Ecto neural progenitor cell (in vitro differentiated cells): ENCODE measurements at regions not wholly inside any gene's neighbourhood (a gene's known extent, or its start where the extent isn't known, plus 50 kb on each side); places are given as distances from the start of the nearest gene placed in this dataset.
"Not testable (repeated sequence)": the region's sequence is repeated elsewhere in the genome, so short reads cannot be mapped to it uniquely, and the experiment has no call there.

Source experiments
- DNase-seq: peaks from one replicate; pipeline ENCODE4 v3.0.0-alpha.2; 2018; ENCODE audit warnings: low spot score

DNA sequence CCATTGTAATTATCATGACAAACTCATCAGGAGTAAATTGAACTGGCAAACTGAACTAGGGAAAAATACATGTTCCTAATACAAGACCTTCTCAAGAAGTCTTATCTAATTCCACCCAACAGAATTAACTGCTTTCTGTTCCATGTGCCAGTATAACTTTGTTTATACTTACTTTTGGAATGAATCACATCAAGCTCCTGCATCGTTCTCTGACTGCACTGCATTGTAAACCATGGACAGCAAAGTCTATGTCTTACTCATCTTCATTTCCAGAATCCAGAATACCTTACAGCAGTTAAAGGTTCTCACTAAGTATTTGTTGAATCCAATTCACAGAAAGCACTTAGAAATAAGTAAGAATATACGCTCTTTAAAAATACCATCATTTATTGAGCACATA, 102.8 kb downstream of the PLK2 start:
- DNase-seq = no peak

DNA sequence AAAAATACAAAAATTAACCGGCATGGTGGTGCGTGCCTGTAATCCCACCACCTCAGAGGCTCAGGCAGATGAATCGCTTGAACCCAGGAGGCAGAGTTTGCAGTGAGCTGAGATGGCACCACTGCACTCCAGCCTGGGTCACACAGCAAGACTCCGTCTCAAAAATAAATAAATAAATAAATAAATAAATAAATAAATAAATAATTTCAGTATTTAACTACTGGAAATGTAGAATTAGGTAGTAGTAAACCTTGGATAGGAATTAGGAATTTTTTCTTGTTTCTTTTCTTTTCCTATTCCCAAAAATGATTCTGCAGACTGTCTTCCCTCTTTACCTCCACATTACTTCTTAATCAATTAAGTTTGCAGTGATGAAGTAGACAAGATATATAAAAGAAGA, 103.2 kb downstream of the PLK2 start:
- DNase-seq = no peak

DNA sequence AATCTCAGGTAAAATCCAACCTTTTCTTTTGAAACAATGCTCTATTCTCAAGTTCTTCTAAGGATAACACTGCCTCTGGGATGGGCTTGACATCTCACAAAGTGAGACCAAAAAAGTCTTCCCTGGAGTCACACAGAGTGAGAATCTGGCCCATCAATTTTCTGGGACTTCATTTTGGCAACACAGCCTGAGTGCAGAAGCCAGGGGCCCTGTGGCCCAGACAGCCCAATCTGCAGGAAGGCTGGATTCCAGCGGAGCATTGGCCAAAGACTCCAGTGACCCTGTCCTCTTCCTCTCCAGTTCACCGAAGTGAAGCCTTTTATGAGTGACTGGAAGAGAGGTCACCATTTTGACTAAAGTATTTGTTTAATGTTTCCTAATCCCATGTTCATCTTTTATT, 105.1 kb downstream of the PLK2 start:
- DNase-seq = no peak

DNA sequence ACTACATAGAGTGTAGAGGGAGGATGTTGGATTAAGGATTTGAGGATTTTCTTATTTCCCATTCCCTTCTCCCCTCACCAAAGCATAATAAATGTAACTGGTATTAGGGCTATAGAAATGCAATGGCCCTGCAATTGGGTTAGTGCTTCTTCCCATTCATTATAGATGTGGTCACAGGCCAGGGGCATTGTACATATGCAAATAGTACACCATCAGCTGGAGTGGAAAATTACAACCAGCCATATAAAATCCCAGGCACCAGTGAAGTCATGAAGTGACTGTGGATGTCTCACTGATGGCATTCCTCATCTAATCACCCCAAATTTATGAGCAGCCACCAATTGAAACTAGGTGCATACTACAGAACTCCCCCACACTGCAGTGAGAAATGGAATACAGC, 105.9 kb downstream of the PLK2 start:
- DNase-seq = no peak

DNA sequence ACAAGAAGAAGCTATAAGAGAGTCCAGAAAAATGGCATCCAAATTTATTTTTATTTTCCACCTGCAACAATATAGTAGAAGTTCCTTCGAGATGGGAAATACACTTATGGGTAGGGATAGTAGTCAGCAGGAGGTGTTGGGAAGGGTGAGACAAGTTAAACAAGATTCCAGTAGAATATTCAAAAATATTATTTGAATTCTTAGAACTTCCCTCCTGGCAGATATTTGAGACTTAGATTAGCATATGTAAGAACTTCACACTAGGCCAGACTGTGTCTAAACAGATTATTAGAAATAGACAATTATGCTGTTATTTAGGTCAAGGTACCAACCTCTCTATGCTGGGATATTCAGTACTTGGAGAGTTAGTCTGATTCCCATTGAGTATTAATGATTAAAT, 108.7 kb downstream of the PLK2 start:
- DNase-seq = no peak

DNA sequence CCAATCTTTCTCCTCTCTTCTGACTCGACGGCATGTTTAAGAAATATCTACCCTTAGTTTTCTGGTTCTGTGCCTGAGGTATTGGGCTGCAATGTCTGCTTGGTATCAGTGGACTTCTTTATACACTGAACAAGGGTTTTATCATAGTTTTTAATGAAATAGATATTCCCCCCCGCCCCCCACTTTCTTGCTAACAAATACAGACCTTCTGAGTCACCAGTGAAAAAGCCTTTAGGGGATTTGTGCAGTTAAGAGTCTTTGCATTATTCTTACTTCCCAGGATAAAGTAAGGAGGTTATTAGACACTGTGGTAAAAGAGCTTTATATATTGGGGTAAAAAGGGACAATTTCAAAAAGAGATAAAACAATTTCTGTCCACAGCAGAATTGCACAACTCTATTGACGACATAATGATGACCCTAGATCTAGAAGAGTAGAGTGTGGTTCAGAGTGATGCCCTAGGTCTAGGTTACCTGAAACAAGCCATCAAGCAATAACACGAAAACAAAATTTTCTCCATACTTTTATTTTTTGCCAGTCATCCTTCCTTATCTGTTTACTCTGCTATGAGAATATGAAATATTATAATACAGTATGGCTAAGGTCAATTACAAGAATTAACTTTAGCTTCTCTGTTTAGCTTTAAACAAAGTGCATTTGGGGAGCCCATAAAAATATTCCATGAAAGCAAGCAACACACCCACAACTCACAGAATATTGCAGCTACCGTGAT, 110.7 kb downstream of the PLK2 start:
- DNase-seq = no peak

DNA sequence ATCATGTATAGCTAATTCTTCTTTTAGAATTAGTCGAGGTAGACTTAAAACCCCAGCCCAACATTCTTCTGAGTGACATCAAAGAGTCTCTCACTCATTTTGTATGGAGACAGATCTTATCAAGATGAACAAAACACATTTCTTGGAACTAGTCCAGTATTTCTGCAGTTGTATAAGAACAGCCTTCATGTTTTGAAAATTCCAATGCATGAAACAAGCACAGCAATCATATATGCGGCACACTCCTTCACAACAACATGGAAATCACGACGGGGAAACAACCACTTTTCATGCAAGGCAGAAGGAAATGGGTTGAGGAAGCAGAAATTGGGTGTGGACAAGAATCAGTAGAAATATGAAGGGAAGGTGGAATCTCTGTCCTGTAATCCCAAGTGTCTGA, 113.8 kb downstream of the PLK2 start:
- no peak for DNase-seq

DNA sequence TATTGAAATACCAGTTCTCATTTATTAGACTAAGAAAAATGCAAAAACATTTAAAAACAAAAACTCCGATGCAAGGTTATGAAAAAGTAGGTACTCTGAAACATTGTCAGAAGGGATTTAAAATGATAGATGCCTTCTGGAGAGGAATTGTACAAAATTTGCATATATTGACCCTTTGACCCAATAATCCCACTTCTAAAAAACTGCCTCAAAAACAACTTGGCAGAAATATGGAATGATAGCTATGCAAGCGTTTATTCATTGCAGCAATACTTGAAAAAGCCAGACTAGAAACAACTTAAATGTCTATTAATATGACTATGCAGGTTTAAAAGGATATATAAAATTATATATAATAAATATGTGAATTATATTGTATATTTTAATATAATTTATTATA, 118.4 kb downstream of the PLK2 start:
- DNase-seq = no peak

DNA sequence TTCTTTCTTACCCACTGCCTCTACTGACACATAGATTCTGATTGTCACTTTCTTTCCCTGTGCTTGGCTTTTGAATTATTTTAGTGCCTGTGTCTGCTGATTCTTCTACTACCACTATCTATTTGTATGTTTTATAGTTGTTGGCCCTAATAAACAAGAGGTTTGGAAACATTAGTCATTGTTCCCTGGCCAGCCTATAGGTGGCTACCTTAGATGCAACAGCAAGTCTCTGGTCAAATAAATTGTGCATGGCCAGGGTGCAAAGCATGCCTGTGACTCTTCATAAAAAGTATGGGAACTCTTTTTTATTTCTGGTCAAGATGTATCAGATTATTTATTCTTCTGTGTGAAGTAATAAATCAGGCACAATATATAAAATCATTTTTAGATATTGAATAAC, 124.4 kb downstream of the PLK2 start:
- DNase-seq = no peak

DNA sequence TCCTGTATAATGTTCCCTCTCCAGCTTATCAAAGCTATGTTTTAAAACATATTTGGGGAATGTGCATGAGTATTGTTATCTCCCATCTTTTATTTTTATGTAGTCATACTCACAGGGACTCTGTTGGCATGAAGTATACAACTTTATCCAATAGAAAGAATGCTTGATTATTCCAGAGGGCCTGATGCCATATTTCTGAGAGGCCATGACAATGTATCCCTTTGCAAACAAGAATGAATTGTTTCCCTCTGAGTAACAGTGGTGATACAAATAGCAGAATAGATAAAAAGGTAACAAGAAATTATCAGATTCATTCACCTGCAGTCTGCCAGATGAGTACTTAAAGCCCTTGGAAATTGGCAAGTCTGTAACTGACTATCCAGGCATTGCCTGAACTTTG, 125.9 kb downstream of the PLK2 start:
- DNase-seq = no peak

DNA sequence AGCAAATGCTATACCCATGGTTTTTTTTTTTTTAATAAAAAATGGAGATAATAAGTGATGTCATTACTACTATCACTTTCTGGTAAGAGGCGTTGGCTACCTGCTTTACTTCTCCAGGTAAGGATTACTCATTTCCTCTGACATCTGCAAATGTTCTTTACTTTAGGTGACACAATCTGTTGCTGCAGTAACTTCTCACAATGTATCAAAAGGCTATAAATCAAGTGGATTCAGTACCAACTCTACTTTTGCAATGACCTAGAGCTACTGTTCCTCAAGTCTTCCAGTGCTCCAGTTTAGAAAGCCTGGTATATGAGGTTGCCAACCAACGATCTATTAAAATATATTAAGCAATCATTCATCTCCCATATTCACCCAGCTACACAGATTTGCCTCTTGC, 129.1 kb downstream of the PLK2 start:
- DNase-seq = no peak

DNA sequence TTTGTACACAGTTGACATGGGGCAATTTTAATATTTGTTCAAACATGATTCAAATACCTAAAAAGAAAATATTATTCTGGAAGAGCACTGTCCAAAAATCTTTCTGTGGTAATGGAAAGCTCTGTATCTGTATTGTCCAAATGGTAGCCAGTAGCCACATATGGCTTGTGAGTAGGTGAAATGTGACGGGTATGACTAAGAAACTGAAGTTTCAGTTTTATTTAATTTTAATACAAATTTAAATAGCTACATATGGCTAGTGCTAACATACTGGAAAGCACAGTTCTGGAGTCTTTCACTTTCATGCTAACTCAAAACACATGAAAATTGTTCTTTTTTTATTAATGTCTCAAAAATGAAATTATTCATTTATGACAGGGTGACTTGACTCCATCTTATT, 132.6 kb downstream of the PLK2 start:
- no peak for DNase-seq

DNA sequence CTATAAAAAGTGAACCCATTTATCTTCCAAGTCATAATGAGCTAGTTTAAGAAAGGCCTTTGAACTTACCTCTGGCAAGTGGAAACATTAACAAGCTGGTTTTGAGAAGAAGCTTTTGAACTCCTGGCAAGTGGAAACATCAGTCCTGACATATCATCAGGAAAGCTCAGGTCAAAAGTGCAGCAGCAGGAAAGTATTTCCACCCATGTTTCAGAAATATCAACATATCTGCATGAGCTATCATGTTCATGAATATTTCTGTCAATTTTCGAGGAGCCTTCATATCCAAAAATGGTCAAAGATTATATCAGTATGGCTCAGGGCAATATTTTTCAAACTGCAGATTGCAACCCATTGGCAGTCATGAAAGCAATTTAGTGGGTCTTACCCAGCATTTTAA, 133.9 kb downstream of the PLK2 start:
- DNase-seq = no peak

DNA sequence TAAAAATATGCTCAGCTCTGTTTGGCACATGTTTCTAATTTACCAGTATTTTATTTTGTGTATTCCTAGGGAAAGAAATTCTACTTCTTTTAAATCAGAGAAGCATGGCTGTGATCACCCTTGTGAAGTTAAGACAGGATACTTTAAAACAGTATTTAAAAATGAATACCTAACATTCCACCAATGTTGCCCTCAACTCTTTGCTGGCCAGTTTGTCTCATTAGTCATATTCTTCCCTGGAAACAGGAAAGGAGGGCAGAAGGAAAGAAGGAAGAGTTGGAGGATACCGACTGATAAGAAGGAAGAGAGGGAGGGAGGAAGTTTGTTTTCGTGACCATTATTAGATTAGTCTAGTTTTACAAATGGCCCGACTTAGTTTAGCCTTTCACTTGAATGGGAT, 137.4 kb downstream of the PLK2 start:
- DNase-seq = no peak

DNA sequence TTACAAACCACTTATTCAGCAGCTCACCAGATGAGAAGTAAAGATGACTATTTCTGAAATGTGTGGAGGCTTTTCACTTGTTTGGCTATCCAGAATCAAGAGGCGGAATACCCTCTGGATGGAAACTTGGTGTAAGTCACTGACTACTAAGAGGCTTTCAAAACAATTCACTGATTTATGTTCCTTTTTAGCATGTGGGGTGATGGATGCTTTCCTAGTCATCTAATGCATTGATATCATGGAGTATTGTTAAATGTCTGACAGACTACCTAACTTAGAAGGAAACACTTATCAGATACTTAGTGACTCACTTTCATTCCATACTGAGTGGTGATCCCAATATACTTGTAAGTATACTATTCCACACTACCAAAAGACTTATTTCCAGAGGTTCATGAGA, 141.4 kb downstream of the PLK2 start:
- no peak for DNase-seq

DNA sequence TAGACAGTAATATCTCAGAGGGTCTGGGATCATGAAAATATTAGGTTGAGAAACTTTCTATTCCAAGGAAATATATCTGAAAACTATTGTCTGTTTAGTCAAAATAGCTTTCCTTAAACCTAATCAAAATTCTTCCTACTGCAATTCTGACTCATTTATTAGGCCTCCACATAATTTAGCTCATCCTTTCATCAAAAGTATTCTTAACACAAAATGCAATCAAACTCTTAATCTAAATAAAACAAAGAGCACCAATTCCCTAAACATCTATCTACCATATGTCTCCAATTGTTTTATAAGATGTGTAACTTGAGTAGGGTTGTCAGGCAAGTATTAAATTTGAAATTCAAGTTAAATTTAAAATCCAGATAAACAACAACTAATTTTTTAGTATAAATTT, 142.1 kb downstream of the PLK2 start:
- no peak for DNase-seq

DNA sequence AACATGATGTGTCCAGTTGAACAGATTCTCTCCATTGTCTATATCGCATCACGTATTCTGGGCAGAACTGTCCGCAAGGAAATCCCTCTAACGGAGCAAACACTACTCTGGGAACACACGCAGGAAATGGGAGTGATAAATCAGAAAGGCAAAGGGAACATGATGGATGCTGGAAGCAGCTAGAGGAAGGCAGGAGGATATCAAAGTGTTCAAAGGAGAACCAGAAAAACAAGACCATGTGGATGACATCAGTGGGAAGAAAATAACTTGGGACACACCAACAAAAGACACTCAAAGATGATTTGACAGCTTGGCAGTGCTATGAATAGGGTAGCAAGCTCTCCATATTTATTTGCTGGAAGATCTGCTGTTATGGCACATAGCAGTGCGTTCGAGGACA, 142.9 kb downstream of the PLK2 start:
- DNase-seq = no peak

DNA sequence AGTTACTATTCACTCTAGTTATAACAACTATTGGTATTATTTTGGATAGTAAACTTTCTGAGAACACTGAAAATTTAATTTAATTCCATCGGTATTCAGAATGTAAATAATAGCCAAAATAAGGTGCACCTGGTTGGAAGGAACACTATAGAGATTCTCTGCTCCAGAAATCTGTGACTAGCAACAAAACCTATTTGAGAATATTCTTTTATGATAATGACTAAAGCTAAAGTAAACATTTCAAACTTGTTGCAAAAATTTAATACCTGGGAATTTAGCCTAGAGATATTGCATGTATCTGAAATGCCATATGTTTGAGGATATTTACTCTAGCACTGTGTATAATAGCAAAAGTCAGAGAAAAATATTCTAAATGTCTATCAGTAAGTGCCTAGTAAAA, 144.1 kb downstream of the PLK2 start:
- no peak for DNase-seq

DNA sequence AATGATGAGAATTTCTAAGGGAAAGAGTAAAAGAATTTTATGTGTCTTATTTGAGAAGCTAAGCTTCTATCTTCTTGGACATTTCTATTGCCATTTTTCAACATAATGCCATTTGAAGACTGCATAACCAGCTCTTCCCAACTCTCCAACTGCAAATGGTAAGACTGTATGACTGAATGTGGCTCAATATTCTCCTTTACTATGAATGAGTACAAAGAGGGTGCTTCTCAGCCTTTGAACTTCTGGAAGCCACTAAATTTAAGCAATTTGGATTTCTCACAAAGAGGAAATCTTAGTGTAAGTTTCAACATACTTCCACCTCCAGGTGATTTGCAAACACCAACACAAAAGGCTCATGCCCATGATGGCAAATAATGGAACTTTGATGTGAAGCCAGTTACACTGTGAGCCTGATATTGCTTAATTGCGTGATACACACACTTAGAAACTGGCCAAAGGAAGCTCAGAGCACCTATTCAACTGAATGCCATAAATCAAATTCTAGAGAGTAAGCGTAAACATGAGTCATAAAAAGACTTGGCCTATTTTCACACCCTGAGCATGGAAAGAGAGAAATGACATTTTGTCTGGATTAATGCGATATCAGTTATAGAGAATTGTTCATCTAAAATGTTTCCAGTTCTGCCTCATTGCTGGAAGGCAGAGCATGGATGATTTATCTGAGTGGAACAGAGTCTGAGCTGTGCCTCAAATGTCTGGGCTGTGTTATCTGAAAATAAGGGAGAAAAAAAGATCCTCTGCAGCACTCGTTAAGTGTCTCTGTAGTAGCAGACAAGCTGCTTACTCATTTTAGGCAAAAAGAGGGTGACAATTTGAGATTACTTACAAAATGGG, 145.3 kb downstream of the PLK2 start:
- no peak for DNase-seq

DNA sequence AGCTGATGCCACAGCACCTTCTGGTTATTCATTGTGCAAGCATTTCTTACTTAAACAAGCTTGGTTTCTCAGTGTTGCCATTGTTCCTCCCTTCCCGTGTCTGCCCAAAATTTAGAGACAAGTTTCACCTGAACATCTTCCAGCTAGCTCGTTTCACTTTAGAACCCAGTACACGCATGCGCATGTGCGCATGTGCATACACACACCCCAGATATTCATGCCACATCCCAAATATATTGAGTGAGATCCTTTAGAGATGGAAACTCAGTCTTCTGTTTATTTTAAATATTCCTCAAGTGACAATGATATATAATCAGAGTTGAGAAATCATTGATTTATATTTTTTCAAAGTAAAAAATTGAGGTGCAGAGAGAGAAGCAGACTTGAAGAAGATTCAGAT, 147.6 kb downstream of the PLK2 start:
- DNase-seq = no peak

DNA sequence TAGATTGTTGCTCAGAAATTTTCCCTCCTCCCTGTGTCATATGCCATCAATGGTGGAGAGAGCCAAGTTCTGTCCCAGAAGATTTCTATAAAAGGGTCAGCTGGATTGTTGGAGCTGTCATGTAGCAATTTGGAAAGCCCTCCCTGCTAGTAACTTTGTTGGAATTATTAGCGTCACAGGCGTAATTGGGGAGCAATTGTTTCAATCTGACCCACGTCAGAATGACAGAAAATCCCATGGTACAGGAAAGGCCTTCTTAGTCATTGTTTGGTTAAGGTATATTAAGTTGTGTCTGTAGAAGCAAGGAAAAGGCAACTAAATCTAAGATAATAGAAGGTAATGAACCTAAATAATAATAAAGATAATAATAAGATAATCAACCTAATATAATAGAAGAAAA, 148.4 kb downstream of the PLK2 start:
- DNase-seq = no peak

DNA sequence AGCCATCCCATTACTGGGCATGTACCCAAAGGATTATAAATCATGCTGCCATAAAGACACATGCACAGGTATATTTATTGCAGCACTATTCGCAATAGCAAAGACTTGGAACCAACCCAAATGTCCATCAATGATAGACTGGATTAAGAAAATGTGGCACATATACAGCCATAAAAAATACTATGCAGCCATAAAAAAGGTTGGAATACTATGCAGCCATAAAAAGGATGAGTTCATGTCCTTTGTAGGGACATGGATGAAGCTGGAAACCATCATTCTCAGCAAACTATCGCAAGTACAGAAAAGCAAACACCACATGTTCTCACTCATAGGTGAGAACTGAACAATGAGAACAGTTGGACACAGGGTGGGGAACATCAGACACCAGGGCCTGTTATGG, 151.5 kb downstream of the PLK2 start:
- not testable (repeated sequence) for DNase-seq

DNA sequence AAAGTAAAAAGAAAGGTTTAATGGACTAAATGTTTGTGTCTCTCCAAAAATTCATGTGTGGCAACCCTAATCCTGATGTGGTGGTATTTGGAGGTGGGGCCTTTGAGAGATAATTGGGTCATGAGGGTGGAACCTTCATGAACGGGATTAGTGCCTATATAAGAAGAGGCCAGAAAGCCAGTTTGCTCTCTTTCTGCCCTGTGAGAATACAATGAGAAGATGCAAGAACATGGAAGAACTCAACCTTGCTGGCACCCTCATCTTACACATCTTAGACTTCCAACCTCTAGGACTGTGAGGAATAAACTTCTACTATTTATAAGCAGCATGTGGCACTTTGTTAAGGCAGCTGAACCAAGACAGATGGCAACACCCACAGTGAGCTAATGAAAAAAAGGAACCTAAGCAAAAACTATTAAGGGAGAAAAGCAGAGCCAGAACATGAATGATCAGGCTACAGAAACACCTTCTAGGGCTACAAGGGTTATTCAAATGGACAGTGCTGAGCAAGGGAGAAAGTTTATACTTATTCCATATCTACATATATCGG, 159.5 kb downstream of the PLK2 start:
- DNase-seq = no peak

DNA sequence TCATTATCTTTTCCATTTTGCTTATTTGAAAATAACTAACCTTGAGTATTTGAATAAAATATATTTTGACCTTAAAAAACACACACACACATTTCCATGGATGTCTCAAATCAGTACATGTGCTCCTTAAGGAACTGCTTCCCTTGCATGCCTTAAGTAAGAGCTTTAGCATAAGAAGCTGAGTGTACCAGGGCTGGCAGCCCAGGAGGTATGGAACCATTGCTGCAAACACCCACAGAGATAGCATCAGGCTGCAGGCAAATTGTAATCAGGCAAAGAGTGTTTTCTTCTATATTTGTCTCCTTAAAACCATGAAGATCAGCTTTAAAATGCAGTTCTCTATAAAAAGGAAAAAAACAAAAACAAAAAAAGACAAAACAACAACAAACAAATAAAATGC, 160.6 kb downstream of the PLK2 start:
- no peak for DNase-seq
